ENCODE measurements at regions not wholly inside any gene's neighbourhood (a gene's known extent, or its start where the extent isn't known, plus 50 kb on each side); places are given as distances from the start of the nearest gene placed in this dataset.

GRCh38 chr12:60201891-60202290 is 606.1 kb downstream of the SLC16A7 start:
- intact Hi-C loops (cut with micrococcal nuclease), result no loop called here
- H3K4me1 ChIP-seq (ENCODE audit: control insufficient read depth in 1 of 2, insufficient read depth in 2 of 2, low read length in 2 of 2), result no peaks in the 10 kb centered on the region
- no peaks in the 10 kb centered on the region for H3K36me3 ChIP-seq (replicated peaks in 1 of 2; ENCODE audit: control insufficient read depth in 1 of 2, insufficient read depth in 2 of 2, low read length in 2 of 2)
- TF ChIP-seq CTCF (IDR thresholded peaks at IDR 0.05), result no peak
- H3K4me2 ChIP-seq (replicated peaks; ENCODE audit: extremely low read depth, low read length, poor library complexity, severe bottlenecking), result no peak overlapping the region
- Mint-ChIP-seq H3K9me3 (peaks cover 0 to 3% (median 0%) of the 10 kb centered on the region in 7 donors), H3K27ac (no peak overlapping the region), H3K4me3 (no peak overlapping the region), H3K27me3 (ENCODE audit: low read depth in 3 of 3) (no peaks in the 10 kb centered on the region), H3K4me1 (no peaks in the 10 kb centered on the region), H3K36me3 (no peaks in the 10 kb centered on the region)
- WGBS (ENCODE audit: insufficient coverage), result no CpG with 5 or more reads among the region's 4 CpGs
- no peak overlapping the region for H2AFZ ChIP-seq (ENCODE audit: insufficient read depth, low read depth, low read length, poor library complexity, severe bottlenecking)
- H3K9ac ChIP-seq (ENCODE audit: insufficient read depth, low read length, poor library complexity, severe bottlenecking), result no peak overlapping the region
- no peaks in the 10 kb centered on the region for H3K9me3 ChIP-seq (replicated peaks in 1 of 2; ENCODE audit: control insufficient read depth in 1 of 2, insufficient read depth in 1 of 2, low read length in 2 of 2)
- DNase-seq, result no peak
- H4K20me1 ChIP-seq (ENCODE audit: insufficient read depth, low read length), result no peaks in the 10 kb centered on the region
- H3K4me3 ChIP-seq (replicated peaks in 1 of 3; ENCODE audit: low read depth in 2 of 3, low read length in 3 of 3), result no peak overlapping the region
- no peaks in the 10 kb centered on the region for H3K79me2 ChIP-seq (ENCODE audit: insufficient read depth, low read length)
- H3K27ac ChIP-seq (ENCODE audit: low read depth in 1 of 2, low read length in 2 of 2), result no peak overlapping the region
- H3K27me3 ChIP-seq (ENCODE audit: control insufficient read depth in 2 of 2, insufficient read depth in 2 of 2, low read length in 2 of 2), result no peaks in the 10 kb centered on the region

GRCh38 chr12:60205500-60205899 is 609.7 kb downstream of the SLC16A7 start:
- no CpG with 5 or more reads among the region's 1 CpG for WGBS (ENCODE audit: insufficient coverage)
- intact Hi-C loops (cut with micrococcal nuclease), result no loop called here
- DNase-seq, result no peak
- Histone ChIP-seq H3K9ac (ENCODE audit: insufficient read depth, low read length, poor library complexity, severe bottlenecking) (no peak overlapping the region), H3K4me1 (ENCODE audit: control insufficient read depth in 1 of 2, insufficient read depth in 2 of 2, low read length in 2 of 2) (no peaks in the 10 kb centered on the region), H3K79me2 (ENCODE audit: insufficient read depth, low read length) (no peaks in the 10 kb centered on the region), H2AFZ (ENCODE audit: insufficient read depth, low read depth, low read length, poor library complexity, severe bottlenecking) (no peak overlapping the region), H3K9me3 (replicated peaks in 1 of 2; ENCODE audit: control insufficient read depth in 1 of 2, insufficient read depth in 1 of 2, low read length in 2 of 2) (no peaks in the 10 kb centered on the region), H3K27me3 (ENCODE audit: control insufficient read depth in 2 of 2, insufficient read depth in 2 of 2, low read length in 2 of 2) (no peaks in the 10 kb centered on the region), H3K27ac (ENCODE audit: low read depth in 1 of 2, low read length in 2 of 2) (no peak overlapping the region), H3K4me2 (replicated peaks; ENCODE audit: extremely low read depth, low read length, poor library complexity, severe bottlenecking) (no peak overlapping the region), H4K20me1 (ENCODE audit: insufficient read depth, low read length) (no peaks in the 10 kb centered on the region), H3K36me3 (replicated peaks in 1 of 2; ENCODE audit: control insufficient read depth in 1 of 2, insufficient read depth in 2 of 2, low read length in 2 of 2) (no peaks in the 10 kb centered on the region), H3K4me3 (replicated peaks in 1 of 3; ENCODE audit: low read depth in 2 of 3, low read length in 3 of 3) (no peak overlapping the region)
- Mint-ChIP-seq H3K27ac (no peak overlapping the region), H3K4me1 (no peaks in the 10 kb centered on the region), H3K9me3 (peaks cover 0 to 3% (median 0%) of the 10 kb centered on the region in 7 donors), H3K27me3 (ENCODE audit: low read depth in 3 of 3) (no peaks in the 10 kb centered on the region), H3K4me3 (no peak overlapping the region), H3K36me3 (no peaks in the 10 kb centered on the region)
- no peak for TF ChIP-seq CTCF (IDR thresholded peaks at IDR 0.05)

Data from CD14-positive monocyte (primary cell).